GM19025 (cell line): ENCODE measurements at regions not wholly inside any gene's neighbourhood (a gene's known extent, or its start where the extent isn't known, plus 50 kb on each side); places are given as distances from the start of the nearest gene placed in this dataset.

ENCODE experiments used
- ATAC-seq: cut with Tn5 transposase; IDR thresholded peaks from one replicate; pipeline ENCODE4 v1.9.1; 2021; ENCODE audit warnings: mild to moderate bottlenecking, low read depth, moderate library complexity; ENCODE audit not compliant: unreplicated experiment

DNA sequence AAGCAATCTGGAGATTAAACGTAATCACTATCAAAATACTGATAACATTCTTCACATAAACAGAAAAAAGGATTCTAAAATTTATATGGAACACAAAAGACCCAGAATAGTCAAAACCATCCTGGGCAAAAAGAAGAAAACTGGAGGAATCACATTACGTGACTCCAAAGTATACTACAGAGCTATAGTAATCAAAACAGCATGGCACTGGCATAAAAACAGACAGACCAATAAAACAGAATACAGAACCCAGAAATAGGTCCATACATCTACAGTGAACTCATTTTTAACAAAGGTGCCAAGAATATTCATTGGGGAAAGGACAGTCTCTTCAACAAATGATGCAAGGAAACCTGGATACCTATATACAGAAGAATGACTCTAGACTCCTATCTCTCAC is 621.9 kb upstream of the CCDC54 start:
- no peak for ATAC-seq

DNA sequence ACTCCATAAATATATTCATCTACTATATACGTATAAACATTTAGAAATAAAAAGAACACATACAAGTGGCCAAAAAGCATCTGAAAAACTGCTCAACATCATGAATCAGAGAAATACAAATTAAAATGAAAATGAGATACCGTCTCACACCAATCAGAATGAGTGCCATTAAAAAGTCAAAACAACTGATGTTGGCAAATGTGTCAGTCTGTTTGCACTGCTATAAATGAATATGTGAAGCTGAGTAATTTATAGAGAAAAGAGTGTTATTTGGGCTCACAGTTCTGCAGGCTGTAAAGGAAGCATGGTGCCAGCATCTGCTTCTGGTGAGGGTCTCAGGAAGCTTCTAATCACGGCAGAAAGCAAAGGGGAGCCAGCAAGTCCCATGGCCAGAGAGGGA is 620.3 kb upstream of the CCDC54 start:
- no peak for ATAC-seq

DNA sequence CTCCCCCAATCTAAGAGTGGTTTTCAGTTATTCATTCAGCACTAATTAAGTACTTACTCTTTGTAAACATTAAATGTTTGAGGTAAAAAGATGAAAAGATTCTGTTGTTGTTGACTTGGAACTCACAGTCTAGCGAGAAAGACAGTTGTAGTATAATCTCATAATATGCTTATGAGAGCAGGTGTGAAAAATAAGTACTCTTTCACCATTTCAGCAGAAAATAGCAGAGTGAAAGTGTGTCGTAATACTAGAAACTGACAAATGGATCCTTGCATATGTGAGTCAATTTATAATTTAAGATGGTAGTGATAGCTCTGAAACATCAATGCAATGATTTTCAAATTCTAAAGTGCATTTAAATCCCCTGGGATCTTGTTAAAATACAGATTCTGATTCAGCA is 618.8 kb upstream of the CCDC54 start:
- no peak for ATAC-seq

DNA sequence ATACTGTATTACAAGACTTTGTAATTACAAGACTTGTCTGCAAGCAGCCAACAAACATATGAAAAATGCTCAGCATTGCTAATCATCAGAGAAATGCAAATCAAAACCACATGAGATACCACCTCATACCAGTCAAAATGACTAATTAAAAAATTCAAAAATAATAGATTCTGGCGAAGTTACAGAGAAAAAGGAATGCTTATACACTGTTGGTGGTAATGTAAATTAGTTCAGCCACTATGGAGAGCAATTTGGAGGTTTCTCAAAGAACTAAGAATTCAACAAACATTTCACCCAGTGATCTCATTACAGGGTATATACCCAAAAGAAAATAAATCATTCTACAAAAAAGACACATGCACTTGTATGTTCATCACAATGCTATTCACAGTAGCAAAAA is 617.5 kb upstream of the CCDC54 start:
- no peak for ATAC-seq

DNA sequence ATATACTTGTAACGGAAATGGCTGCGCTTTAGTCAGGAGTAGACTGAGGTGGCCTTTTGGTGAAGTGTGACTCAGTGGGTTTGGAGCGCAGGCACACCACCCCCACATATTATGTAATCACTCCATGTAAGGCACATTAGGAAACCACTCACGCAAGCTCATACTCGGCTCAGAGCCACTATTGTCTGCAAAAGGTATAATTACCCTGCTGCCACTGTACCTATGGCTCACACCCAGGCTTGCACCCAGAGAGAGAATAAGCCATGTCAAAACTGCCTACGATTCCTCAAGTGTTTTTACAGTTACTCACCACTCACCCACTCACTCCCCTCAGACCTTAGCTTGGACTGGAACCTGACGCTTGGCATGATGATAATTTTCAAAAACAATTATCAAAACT is 611.9 kb upstream of the CCDC54 start:
- no peak for ATAC-seq

DNA sequence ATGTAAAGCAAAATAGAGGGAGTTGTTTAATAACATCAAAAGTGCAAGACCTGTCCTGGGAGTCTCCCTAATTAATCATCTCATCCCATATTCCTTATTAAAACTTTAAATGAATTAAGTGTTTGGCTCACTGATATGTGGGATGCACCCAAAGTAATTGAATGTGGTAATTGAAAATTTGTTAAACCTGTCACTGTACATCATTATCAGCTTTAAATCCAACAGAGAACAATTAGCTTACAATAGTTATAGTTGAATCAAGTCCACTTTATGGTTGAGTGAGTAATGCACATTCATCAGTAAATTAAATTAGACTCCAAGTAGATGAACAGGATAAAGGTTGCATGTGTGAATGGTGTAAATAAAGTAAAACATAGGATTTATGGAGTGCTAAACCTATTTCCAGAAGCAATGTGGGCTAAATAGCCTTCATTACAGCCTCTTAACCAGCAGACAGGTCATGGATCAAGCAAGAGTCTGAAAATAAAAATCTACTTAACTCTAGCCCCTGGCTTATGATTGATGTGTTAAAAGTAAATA is 608.2 kb upstream of the CCDC54 start:
- ATAC-seq, result no peak

DNA sequence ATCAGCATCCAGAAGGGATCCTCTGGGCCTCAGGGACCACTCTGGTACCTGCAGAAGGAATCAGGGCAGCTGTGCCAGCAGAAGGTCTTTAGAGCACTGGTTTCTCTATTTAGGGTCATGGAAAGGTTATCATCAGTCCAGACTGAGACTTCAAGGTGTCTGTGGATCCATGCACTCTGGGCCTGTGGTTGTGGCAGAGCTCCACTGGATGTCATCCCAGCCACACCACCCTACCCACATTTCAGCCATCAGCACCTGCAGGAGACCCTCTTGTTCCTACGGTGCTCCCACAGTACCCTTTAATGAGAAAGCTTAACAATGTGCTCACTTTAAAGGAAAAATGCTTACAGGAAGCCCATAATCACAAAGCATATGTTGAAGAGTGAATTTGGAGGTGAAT is 603.4 kb upstream of the CCDC54 start:
- ATAC-seq, result no peak

DNA sequence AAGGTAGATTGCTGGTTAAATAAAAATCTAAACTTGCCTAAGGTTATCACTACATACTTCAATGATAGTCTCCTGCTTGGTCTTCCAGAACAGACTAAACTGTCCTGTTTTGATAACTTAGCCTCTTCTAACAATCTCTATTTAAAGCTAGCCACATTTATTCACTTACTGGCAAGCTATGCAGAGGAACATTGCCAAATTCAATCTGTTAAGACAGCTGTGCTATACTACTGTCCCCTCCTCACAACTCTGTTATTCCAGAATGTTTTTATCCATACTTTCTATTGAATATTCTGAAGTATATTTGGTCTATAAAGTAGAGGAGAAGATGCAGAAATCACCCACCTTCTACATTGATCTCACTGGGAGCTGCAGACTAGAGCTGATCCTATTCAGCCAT is 594.0 kb upstream of the CCDC54 start:
- no peak for ATAC-seq

DNA sequence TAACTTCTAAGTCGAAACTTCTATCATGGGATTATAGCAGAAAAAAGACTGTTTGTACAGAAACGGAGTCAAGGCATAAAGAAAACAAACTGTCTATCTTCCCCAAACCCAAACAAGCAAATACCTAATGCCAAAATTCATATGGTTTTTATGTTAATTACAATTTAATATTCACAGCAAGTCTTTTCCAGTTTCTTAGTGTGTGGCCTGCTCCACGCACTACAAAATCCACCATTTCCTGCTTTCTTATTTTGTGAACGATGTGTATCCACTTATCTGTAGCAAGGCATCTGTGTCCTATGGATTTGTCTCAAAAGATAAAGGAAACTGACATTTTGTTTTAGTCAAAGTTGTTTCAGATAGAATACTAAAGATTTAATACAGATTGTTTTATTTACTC is 588.0 kb upstream of the CCDC54 start:
- ATAC-seq, result no peak

DNA sequence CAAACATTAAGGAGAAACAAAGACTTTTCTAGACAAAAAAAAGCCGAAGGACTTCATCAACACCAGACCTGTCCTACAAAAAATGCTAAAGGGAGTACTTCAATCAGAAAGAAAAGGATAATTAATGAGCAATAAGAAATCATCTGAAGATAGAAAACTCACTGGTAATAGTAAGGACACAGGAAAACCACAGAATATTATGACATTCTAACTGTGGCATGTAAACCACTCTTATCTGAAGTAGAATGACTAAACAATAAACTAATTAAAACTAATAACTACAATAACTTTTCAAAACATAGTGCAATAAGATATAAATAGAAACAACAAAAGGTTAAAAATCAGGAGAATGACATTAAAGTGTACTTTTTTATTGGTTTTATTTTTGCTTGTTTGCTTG is 584.5 kb upstream of the CCDC54 start:
- ATAC-seq, result no peak

DNA sequence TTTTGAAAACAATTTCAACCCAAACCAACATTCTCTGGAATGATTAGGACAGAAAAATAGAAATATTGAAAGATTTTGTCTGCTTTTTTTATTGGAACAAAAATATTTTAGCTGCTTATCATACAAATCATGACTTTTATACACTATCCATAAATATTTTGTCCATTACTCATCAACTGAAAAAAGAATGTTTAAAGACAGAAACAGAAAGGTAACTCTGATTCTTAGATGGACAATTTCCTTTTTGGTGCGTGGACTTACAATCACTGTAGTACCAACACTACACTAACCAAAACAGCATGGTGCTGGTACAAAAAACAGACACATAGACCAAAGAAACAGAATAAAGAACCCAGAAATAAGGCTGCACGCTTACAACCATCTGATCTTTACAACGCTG is 582.8 kb upstream of the CCDC54 start:
- ATAC-seq, result no peak

DNA sequence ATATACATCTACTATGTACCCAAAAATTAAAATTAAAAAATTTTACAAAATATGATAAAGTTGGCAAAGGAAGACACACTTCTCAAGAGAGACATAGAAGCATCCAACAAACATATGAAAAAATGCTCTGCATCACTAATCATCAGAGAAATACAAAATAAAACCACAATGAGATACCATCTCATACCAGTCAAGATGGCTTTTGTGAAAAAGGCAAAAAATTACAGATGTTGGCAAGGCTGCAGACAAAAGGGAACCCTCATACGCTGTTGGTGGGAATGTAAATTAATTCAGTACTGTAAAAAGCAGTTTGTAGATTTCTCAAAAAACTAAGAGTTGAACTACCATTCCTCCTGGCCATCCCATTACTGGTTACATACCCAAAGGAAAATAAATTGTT is 581.7 kb upstream of the CCDC54 start:
- no peak for ATAC-seq

DNA sequence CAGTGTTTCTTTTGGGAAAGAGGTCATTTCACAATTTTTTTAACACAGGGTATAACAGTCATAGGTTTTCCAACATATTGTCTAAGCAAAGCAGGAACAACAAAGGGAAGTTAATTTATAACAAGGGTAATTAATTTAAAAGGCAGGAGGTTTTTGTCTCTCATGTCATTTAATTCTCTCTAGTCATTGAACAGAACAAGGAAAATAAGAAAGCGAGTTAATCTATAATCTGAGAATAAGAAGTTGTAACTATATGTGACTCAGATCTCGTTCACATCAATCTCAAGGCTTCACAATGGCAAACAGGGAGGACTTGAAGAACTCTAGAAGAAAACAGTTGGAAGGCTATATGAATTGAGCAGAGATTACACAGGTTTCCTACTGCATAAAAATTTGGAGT is 579.8 kb upstream of the CCDC54 start:
- ATAC-seq, result no peak

DNA sequence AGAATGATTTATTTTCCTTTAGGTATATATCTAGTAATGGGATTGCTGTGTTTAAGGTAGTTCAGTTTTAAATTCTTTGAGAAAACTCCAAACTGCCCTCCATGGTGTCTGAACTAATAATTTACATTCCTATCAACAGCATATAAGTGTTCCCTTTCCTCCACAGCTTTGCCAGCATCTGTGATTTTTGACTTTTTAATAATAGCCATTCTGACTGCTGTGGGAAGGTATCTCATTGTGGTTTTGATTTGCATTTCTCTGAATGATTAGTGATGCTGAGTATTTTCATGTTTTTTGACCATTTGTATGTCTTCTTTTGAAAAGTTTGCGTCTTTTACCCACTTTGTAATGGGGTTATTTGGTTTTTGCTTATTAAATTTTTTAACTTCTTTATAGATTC is 571.6 kb upstream of the CCDC54 start:
- no peak for ATAC-seq

DNA sequence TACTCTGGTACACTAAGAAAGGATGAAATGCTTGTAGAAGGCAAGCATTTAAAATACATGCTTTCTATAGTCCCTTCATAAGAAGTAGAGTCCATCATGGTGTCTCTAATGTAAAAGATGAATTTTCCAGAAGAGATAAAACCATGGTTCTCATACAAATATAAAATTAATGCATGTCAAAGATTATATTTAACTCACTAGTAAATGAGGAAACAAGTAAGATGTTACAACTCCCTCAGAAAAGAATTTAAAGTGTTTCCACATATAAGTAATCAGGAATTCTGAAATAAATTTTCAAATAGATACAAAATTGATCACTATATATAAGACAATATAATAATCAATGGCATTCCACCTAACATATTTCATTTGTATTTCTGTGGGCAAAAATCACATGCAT is 570.3 kb upstream of the CCDC54 start:
- no peak for ATAC-seq

DNA sequence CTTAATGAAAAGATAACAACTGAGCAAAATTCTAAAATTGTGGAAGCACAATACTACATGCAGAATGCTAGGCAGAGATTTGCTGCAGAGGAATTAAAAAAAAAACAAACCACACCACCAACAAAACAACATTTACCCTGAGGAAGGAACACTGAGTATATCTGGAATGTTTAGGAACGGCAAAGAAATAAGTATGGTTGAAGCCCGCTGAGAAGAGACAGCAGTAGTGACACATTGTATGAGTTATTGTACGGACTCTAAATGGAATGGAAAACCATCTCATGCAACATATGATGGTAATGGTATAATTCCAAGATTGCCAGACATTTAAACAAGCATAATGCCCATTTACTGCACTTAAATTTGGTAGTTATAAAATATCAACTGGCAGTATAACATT is 568.2 kb upstream of the CCDC54 start:
- no peak for ATAC-seq

DNA sequence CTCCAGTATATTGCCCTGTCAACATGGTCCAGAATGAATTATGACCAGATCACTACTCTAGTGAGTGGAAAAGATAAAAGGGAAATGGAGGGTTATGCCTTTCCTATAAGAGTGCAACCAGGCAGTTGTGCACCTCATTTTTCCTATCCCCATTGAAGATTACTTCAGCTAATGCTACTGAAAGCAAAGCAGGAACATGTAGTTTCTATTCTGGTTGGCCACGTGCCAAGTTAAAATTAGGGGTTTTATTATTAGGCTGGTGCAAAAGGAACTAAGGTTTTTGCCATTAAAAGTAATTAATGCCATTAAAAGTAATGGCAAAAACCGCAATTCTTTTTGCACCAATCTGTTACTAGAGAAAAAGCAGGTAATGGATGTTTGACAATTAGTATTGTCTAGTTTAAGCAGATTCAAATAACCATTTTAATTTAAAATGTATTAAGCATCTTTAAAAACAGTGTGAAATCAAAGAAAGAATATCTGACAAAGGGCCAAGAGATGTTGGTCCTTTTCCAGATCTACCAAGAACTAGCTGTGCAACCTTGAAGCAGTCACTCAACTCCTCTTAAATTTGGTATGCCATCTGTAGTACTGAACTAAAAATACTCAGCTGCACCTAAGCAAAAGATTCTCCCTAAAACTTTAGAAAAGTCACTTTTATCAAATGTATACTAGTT is 567.5 kb upstream of the CCDC54 start:
- ATAC-seq, result no peak

DNA sequence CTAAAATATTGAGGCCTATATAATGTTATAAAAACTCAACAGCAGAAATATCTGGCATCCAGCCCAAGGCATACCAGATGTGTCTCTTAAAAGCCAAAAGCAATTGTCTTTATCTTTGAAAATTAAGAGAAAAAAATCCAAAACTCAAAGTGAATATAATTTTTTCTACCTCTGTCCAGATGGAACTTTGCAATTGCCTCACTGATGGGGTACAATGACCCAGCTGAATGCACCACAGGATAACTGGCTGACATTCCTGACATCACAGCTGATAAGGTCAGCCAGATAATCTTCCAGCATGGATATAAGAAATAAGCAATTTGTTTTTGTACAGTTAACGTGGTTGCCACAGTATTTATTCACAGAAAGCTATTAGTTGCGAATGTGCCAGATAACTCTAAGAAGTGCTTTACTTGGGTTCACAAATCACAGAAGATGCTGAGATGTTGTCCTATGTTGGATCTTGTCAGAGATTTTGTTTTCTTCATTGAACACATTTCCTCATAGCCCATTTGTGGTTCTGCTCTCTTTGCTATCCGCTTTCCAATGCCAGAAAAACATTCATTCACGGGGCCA is 566.9 kb upstream of the CCDC54 start:
- no peak for ATAC-seq

DNA sequence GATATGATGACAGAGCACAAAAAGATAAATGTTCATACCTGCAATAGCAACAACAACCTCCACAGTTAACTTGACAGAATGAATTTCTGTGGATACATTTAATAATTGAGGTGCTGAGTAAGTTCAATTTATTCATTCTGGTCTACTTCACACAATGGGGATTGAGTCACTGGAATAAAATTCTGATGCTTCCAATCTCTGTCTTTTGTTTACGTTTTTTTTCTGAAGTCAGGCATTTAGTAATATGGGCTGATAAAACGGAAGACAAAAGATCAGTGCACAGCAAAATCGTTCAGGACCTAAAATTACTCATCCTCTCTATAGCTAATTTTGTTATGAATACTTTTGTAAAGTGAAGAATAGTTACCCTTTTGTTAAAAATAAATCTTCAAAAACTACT is 565.9 kb upstream of the CCDC54 start:
- no peak for ATAC-seq

DNA sequence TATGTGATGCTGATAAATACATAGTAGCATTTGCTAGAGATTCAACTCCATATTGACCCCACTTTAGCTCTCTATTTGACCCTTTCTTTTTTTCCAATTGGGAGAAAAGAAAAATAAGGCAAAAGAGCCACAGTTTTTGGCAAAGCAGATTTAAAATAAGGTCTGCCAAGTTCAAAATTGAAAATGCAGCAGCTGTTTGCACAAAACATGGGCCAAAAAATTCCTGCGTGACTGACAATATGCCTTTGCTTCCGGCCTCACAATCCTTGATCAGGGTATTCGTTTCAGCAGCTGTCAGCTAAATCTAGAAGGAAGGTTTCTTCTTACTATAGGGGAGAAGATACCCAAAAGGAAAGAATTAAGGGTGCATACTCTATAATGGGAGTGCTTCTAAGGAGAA is 563.5 kb upstream of the CCDC54 start:
- no peak for ATAC-seq

DNA sequence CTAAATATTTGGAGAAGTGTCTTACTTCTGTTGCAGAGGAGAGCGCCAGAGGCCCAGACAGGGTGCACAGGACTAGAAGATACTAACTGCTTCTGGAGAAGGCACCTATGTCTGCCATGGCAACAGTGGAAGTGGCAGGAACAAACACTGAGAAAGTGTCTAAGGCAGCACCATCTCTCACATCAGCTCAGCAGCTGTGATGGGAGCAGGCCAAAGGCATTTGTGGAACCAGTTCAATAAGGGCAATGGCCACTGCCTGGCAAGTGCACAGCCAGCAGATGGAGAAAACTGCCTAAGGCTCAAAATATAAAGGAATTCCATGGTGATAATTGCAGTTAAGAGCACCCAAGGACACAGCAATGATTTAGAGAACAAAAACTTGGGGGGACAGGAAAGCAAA is 563.0 kb upstream of the CCDC54 start:
- ATAC-seq, result no peak

DNA sequence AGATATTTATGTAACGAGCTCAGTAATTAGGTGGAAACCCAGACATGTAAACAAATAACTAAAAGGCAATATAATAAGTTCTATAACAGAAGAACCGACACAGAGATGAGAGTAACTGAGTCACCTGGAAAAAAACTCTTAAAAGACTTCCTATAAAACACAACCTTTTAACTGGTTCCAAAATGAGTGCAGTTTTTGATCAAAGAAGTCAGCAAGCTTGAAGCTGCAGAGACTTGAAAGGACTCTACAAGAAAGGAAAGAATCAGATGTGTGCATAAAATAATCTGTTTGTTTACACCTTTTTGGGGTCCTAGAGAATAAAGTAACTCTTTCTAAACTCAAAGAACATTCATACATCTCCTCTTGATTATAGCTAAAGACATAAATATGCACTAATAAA is 560.4 kb upstream of the CCDC54 start:
- ATAC-seq, result no peak

DNA sequence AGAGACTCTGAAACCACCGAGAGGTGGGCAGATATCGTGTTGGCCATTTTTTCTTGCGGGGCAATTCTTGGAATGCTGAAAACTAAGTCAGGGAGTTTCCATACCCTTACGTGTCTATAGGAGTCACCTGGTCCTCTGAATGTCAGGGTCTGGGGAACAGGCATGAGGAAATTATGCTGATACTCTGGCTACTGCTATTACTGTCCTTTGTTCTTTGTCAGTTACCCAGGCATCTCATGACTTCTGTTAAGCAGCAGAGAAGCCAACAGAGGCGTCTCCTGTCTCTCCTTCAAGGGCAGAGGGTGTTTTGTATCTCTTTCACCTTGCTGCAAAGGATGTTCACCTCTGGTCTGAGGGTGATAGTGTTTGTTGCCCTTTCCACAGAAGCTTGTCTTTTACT is 559.5 kb upstream of the CCDC54 start:
- ATAC-seq, result no peak
